Heart right ventricle (tissue), 16 donors: ENCODE measurements at regions not wholly inside any gene's neighbourhood (a gene's known extent, or its start where the extent isn't known, plus 50 kb on each side); places are given as distances from the start of the nearest gene placed in this dataset.
A peak's percentile ranks its signal among the peaks of the same experiment; 100 is the strongest.

Experiments
- ATAC-seq, 8 donors: fragments of 200-7000 bp; cut with Tn5 transposase; one replicate each; pipeline ENCODE4 v1.9.1; 2020; ENCODE audit warnings: mild to moderate bottlenecking in 8 of 8, moderate library complexity in 8 of 8, moderate number of reproducible peaks in 1 of 8
- DNase-seq, 2 donors: peaks; one replicate each; pipeline ENCODE4 v3.0.0-alpha.2; 2020
- H3K27ac ChIP-seq, 10 donors: fragments of 200-600 bp; sonication (generic) in 2 of 10; one replicate each; pipeline versions ENCODE4 v1.5.0 to v1.8.0; 2020 to 2022; ENCODE audit warnings: mild to moderate bottlenecking in 3 of 10
- H3K27me3 ChIP-seq, 7 donors: fragments of 200-600 bp; one replicate each; pipeline ENCODE4 v1.8.0; 2021 to 2022; ENCODE audit warnings: mild to moderate bottlenecking in 2 of 7
- H3K36me3 ChIP-seq, 9 donors: fragments of 200-600 bp; sonication (generic) in 1 of 9; one replicate each; pipeline versions ENCODE4 v1.5.0 to v1.8.0; 2020 to 2022; ENCODE audit warnings: mild to moderate bottlenecking in 2 of 9
- H3K4me1 ChIP-seq, 9 donors: fragments of 200-600 bp; sonication (generic) in 1 of 9; one replicate each; pipeline versions ENCODE4 v1.5.0 to v1.8.0; 2020 to 2022; ENCODE audit warnings: mild to moderate bottlenecking in 4 of 9
- H3K4me3 ChIP-seq, 10 donors: fragments of 200-600 bp; sonication (generic) in 2 of 10; one replicate each; pipeline versions ENCODE4 v1.5.0 to v1.8.0; 2020 to 2022; ENCODE audit warnings: mild to moderate bottlenecking in 7 of 10, moderate library complexity in 2 of 10
- H3K9me3 ChIP-seq, 11 donors: fragments of 200-600 bp in 10 of 11; sonication (generic) in 2 of 11; one replicate each; pipeline versions ENCODE4 v1.5.0 to v1.8.0; 2013 to 2022; ENCODE audit warnings: mild to moderate bottlenecking in 2 of 11, control low read depth in 1 of 11, moderate library complexity in 1 of 11
- CTCF ChIP-seq, 9 donors: fragments of 200-600 bp; sonication (generic) in 2 of 9; IDR thresholded peaks; one replicate each; pipeline versions ENCODE4 v1.5.0 to v1.8.0; 2021 to 2022; ENCODE audit warnings: antibody characterized with exemption in 9 of 9, mild to moderate bottlenecking in 5 of 9, moderate library complexity in 1 of 9
- WGBS, 2 donors: extraction: QIAGEN DNeasy Blood & Tissue Kit; methylation state at CpG; one replicate each; pipeline ENCODE4 v1.1.7; 2013; ENCODE audit warnings: inconsistent platforms in 1 of 2; 5-methylcytosine and 5-hydroxymethylcytosine counted together
- intact Hi-C, 10 donors: fragments of 100-400 bp; cut with DNase I; formaldehyde crosslinking; loops; one replicate each; pipeline versions ENCODE4 v1.11.1 to v1.14.2; 2022
- donor health status: Arrhythmogenic right ventricular cardiomyopathy.
- donor health status: ischemic (EF 13 %, LVEDD 7.1; RV severe dilation, severe dysfunction).
- donor health status: healthy with polysubstance abuse.
- donor health status: DM: no; HTN: yes; CAD: no.
- donor health status: DM: no; HTN: no; CAD: no.
- donor health status: ischemic (EF 25% LVEDD 6.9; RV normal size, moderate dysfunction).
- donor health status: ischemic (EF 25% LVEDD 5.7; RV mildly dilated, moderate dysfunction).
- donor health status: healthy.
- donor health status: DM: yes; HTN: yes; CAD: no.
- donor health status: Ischemic cardiomyopathy.
- donor health status: ischemic (EF 35%, LVEDD 5.7; RV mildly dilated, moderate dysfunction).
- donor health status: nonischemic (EF 11% LVEDD 7.7; RV severe dilation, severe dysfunction).
- donor health status: DM: yes; HTN: yes; CAD: no.
- donor health status: PGD.
- donor health status: ischemic (EF 29% LVEDD 5.4; RV normal size, mild dysfunction).
- donor health status: nonischemic (EF 23%, LVEDD 6.1; RV moderate dilation, normal function).

GRCh38 chr10:60718886-60719285 is 59.4 kb upstream of the CDK1 start:
- TF ChIP-seq CTCF (IDR thresholded peaks at IDR 0.05), result no peak
- Histone ChIP-seq H3K4me1 (no peaks in the 10 kb centered on the region), H3K4me3 (no peak overlapping the region), H3K27ac (no peak overlapping the region), H3K9me3 (no peaks in the 10 kb centered on the region), H3K36me3 (no peaks in the 10 kb centered on the region), H3K27me3 (peaks cover 0 to 7% (median 0%) of the 10 kb centered on the region in 7 donors)
- WGBS, 2 donors, result 47 to 53% methylated on average over 1 of the region's 1 CpG
- ATAC-seq (no peak), DNase-seq (no peak)
- intact Hi-C loops, result no loop called here

GRCh38 chr10:60717852-60718251 is 60.4 kb upstream of the CDK1 start:
- Histone ChIP-seq H3K9me3 (no peaks in the 10 kb centered on the region), H3K27ac (no peak overlapping the region), H3K4me1 (no peaks in the 10 kb centered on the region), H3K36me3 (no peaks in the 10 kb centered on the region), H3K4me3 (no peak overlapping the region), H3K27me3 (peaks cover 0 to 7% (median 0%) of the 10 kb centered on the region in 7 donors)
- no peak for DNase-seq
- TF ChIP-seq CTCF (IDR thresholded peaks at IDR 0.05), result no peak
- intact Hi-C loops, result no loop called here
- no peak for ATAC-seq

- H3K4me3 ChIP-seq, result no peak overlapping the region
- H3K4me1 ChIP-seq, result no peaks in the 10 kb centered on the region
- no peak for TF ChIP-seq CTCF (IDR thresholded peaks at IDR 0.05)
- intact Hi-C loops, result no loop called here
- H3K36me3 ChIP-seq, result no peaks in the 10 kb centered on the region
- peak overlapping the region in 1 of 10 donors; percentile 31 for H3K27ac ChIP-seq
- WGBS, 2 donors, result 89 to 90% methylated on average over 2 of the region's 2 CpGs
- no peak for DNase-seq
- H3K9me3 ChIP-seq, result no peaks in the 10 kb centered on the region
- no peak for ATAC-seq
- peaks cover 0 to 3% (median 0%) of the 10 kb centered on the region in 7 donors for H3K27me3 ChIP-seq
Observed at GRCh38 chr10:60714233-60714632, 64.0 kb upstream of the CDK1 start.

GRCh38 chr10:60711496-60711895 is 66.8 kb upstream of the CDK1 start:
- WGBS, 2 donors, result 80 to 84% methylated on average over 2 of the region's 2 CpGs
- intact Hi-C loops, result no loop called here
- Histone ChIP-seq H3K9me3 (no peaks in the 10 kb centered on the region), H3K4me3 (no peak overlapping the region), H3K27me3 (peaks cover 0 to 3% (median 0%) of the 10 kb centered on the region in 7 donors), H3K4me1 (no peaks in the 10 kb centered on the region), H3K27ac (no peak overlapping the region), H3K36me3 (no peaks in the 10 kb centered on the region)
- ATAC-seq (no peak), DNase-seq (no peak)
- TF ChIP-seq CTCF (IDR thresholded peaks at IDR 0.05), result no peak

- no peak for DNase-seq
- WGBS, 2 donors, result 80 to 95% methylated on average over 1 of the region's 1 CpG
- Histone ChIP-seq H3K27me3 (peaks cover 0 to 3% (median 0%) of the 10 kb centered on the region in 7 donors), H3K4me3 (no peak overlapping the region), H3K9me3 (no peaks in the 10 kb centered on the region), H3K27ac (no peak overlapping the region), H3K4me1 (no peaks in the 10 kb centered on the region), H3K36me3 (no peaks in the 10 kb centered on the region)
- ATAC-seq, result no peak
- no peak for TF ChIP-seq CTCF (IDR thresholded peaks at IDR 0.05)
- intact Hi-C loops, result no loop called here
Observed at GRCh38 chr10:60710041-60710440, 68.2 kb upstream of the CDK1 start.
